SKM-1 treated with dmso at 0.1 percent for 144 hours (cell line): ENCODE measurements at regions not wholly inside any gene's neighbourhood (a gene's known extent, or its start where the extent isn't known, plus 50 kb on each side); places are given as distances from the start of the nearest gene placed in this dataset.

Source experiments
- DNase-seq: peaks from one replicate; lab custom pipeline; 2025; ENCODE audit not compliant: unreplicated experiment; lab: John Stamatoyannopoulos, UW

DNA sequence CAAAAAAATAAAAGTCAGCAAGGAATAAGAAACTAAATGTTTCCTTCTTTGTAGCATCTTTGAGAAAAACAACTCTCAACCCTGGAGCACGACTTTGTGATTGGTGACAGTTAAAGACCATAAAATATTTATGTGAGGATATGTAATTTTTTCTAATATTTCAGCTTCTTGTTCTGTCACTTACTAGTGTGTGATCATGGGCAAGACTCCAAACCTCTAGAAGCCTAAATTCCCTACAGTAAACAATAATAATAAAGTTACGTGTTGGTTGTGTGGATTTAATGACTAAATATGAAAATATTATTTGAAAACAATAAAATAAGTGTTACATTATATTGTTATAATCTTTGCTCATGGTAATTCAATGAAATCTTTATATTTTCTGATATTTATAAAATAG, 735.6 kb upstream of the MARCKS start:
- no peak for DNase-seq

DNA sequence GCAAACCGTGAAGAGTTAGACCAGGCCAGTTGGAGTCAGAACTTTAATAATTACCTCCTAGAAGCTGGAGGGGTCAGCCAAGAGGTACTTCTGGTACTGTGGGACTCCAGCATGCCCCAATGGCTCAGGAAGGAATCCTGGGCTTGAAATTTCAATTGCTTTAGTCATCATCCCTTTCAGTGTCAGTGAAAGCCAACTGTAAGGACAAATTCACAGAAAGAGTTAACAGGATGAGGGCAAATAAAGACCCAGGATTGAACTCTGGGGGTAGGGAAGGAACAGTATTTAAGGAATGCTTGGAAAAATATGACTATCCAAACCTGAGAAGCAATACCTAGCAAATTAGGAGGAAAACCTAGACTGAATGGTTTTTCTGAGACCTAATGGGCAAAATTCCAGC, 735.1 kb upstream of the MARCKS start:
- DNase-seq = no peak

DNA sequence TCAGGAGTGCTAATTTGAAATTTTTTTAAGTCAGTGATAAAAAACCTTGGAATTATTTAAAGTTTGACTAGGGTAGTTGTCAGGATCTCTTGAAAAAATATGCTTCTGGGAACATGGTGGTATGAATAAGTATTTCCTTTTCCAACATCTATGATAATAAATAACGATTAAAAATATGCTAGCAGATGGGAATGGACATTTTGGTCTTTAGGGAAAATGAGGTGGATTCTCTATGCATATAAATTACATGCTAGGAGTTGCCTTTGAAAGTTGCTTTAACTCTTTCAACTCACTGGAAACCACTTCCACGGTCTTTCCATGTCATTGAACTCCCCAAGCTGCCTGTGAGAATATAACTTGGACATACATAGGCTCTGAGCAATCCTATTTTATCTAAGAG, 731.5 kb upstream of the MARCKS start:
- no peak for DNase-seq

DNA sequence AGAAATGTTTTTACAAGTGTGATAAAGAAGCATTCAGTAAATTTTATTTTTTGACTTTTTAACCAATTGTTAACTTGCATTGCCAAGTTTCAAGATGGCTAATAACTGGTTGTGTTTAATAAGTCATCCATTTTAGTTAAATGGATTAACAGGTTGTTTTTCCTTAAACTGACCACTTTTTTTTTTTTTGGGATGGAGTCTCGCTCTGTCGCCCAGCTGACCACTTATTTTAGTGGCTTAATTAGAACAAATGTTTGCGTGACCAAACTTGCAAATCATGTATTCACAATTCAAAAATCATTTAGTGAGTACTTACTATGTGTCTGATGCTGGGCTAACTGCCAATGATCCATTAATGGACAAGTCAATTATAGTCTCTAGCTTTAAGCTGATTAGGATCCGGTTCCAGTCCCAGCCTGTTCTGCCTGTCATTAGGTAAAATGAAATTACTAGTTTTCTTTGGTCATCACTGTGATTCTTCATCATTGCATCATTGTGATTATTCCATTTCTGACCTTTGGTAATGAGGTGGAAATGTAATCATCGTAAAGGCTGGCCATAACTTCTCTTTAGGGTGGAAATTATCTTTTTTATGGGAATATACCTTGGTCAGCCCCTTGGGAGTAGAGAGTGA, 729.2 kb upstream of the MARCKS start:
- no peak for DNase-seq

DNA sequence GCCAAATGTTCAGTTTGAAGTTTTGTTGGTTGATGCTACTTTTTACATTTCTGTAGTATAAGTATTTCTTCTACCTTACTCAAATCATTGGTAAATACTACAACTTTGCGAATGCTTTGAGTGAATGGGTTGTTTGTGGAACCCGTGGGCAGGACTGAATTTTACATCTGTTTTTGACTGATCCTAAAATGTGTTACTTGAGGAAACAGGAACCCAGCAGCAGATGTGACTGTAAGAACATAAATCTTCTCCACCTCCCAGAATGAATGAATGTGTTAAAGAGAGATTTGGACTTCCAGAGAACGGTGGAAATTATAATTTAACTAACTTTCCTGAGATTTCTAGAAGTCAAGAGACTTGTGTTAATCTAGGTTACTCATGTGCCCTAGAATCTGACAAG, 728.5 kb upstream of the MARCKS start:
- DNase-seq = no peak

DNA sequence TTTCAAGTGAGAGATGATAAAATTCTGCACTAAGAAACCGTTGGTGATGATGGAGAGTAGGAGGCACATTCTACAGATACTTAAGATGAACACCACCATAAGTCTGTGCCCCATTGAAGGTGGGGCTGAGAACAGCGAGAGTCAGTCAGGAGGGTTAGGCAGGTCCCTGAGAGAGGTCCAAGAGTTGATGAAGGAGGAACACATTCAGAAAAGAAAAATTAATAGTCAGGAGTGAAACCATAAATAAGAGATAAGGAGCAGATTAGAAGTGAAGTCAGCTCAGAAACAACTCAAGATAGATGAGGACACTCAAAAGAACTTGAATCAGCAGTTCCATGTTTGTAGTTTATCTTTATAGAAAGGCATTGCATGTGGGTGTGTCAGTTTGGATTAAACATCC, 727.2 kb upstream of the MARCKS start:
- no peak for DNase-seq

DNA sequence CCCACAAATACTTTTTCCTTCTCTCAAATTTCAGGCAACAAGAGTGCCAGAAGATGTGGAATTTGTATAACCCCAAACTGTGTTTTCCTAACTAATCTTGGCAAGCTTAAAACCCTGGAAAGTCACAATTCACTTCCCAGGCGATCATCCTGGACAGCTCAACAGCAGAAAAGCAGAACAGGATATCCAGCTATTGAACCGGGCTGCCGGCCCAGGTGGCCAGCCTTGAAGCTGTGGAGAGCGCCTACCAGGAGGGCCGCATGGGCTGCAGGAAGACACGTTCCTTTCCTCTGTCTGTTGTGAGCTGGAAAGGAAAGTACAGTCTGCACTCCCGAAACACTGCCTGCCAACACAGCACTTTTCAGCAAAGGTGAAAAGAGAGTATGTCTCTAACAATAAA, 719.7 kb upstream of the MARCKS start:
- no peak for DNase-seq

DNA sequence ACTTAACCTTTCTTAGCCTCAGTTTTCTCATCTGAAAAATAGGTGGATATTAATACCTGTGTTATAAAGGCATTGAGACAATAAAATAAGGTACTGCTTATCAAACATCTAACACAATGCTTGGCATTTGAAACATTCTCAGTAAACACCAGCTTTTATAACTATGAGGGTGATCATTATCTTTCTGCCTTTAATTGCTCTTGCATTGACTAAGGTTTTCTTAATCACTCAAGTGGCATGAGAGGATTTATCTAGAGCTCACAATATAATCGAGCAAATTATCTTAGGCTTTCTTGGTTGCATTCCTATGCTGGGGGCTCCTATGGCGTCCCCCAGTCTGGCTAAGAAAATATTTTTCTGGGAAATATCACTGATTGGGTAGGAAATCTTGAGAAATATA, 716.4 kb upstream of the MARCKS start:
- no peak for DNase-seq

DNA sequence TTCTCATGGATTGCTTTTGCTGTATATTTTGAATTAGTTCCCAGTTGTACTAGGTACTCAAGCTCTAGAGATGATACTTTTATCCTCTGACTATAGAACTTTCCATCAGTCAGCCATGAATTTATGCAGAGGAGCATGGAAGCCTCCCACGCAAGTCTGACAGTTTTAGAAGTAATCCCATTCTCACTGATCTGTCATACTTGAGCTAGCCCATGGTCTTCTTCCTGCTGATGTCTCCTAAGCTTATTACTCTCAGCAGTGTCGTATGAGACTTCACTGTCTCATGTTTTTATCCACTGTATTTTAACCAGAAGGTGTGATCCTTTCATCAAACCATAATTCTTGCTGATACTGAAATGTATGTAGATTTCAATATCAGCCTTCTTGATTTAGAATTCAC, 715.2 kb upstream of the MARCKS start:
- DNase-seq = no peak

DNA sequence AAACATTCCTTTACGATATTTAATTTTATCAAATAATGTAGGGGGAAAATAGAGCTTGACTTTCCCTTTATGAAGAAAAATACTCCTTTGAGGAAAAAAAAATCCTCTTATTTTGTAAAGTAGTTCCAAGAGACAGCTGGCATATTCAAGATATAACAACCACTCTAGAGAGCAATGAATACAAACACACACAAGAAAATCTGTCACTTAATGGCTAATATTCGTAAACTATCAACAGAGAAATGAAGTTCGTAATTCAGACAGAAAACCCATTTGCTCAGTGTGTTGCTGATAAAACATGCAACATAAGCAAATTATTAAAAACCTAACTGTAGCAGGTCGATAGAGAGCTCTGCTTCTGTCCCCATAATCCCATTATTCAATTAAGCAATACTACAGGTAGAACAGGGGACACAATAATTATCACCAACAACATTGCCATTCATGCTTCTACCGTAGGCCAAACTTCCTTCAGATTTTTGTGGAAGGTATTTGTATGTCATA, 714.4 kb upstream of the MARCKS start:
- no peak for DNase-seq

DNA sequence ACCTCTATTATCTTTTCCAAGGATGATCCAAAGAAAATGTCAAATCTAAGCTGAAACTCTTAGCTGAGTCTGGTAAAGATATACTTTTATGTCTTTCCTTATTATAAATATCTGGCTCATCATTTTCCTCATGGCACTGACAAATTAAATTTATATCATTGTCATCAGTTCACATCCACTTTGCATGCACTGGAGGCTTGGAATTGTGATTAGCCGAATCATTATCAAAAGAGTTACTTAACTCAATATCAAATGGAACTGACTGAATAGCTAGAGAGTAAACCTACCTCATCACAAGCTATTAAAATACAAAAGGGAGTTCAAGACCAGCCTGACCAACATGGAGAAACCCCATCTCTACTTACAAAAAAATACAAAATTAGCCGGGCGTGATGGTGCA, 713.9 kb upstream of the MARCKS start:
- DNase-seq = no peak

DNA sequence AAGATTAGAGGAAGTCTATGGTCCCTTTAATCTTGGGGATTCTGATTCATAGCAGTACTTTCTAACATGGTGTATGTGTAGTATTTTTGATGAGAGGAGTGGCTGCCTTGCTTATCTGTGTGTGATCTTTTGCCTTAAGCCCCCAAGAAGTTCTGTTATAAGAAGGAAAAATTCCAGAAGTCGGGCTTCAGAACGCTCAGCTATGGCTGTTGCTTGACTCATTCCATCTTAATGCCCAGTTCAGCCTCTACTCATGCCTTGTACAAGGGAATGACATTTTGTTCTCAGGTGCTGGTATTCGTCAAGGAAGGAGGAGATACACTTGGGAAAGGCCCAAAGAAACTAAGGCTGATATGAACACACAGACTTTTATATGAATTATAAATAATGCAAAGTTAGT, 713.0 kb upstream of the MARCKS start:
- no peak for DNase-seq

DNA sequence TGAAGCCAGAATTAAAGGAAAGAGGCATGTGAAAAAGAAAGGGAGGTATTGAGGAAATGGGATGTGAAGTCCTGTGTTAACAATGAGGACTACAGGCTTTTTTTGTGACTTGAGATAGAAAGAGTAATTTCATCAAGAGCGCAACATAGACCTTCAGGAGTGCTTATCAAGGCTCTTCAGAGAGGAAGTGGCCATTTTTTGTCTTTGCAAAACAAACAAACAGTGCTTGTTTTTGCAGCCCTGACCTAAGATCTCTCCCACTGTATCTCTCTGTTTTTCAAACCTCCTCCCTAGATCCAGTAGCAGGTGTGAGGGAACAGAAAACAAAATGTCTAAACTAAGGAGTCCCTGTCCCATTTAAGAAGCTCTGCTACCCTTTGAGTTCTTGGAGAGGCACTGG, 710.3 kb upstream of the MARCKS start:
- no peak for DNase-seq

DNA sequence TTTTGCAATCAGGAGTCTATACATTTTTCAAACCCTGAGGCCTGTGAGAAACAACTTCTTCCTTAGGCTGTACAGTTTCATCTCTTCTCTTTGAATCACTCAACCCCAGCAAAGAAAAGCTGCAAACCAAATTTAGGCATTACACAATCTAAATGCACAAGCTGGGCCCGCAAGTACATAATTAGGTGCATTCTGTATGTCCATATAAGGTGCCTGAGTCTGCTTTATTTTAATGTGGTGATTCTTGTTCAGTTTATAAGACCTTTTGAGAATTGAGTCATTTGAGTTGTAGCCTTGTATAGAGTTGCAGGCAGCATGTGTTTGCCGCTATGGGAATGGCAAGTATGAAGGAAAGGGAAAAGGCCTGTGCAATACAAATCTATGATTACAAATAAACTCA, 709.6 kb upstream of the MARCKS start:
- no peak for DNase-seq

DNA sequence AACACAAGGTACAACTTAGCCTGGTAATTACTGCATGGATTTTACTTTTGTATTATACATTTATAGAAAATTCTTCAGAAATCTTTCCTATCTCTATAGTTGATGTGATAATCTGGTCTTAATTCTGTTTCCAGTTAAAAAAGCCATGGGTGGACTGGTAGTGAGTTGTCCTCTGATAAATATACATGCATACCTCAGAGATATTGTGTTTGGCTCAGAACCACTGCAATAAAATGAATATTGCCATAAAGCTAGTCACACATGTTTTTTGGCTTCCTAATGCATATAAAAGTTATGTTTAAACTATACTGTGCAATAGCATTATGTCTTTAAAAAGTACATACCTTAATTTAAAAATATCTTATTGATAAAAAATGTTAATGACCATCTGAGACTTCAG, 708.6 kb upstream of the MARCKS start:
- DNase-seq = no peak

DNA sequence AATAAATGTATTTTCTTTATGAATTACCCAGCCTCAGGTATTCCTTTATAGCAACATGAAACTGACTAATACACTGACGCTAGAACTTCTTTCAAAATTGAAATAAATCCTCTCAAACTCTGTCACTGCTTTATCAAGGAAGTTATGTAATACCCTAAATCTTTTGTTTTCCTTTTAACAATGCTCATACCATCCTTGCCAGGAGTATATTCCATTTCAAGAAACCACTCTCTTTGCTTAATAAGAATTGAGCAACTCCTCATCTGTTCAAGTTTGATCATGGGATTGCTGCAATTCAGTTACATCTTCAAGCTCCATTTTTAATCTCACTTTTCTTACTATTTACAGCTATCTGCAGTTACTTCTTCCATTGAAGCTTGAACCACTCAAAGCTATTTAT, 707.6 kb upstream of the MARCKS start:
- no peak for DNase-seq

DNA sequence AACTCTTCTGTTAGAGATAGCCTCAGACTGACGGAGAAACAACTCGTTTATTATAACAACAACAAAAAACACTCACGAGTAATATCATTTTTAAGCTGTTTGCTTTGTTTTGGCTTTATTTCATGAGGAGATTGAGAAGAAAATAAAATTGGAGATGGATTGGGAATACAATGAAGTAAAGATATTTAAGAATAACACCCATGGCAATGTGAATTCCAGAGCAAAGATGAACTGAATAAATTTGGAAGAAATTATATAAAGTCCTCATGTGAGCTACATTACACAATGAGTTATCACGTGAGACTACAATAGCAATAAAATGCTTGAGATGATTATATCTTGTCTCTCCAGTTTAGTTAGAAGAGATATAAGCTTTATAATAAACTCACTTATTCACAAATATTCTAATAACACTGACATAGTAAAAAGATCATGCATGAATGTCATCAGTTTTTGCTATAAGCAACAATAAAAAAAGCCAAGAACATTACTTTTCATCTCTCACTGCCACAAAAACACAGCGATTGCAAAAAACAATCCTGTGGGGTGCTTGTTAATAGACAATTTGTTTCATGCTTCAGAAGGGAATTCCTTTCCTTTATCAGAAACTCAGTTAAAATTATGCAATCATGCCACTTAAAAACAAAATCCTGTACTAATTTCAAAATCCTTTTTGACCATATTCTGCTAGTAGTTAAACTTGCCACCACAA, 696.7 kb upstream of the MARCKS start:
- DNase-seq = no peak

DNA sequence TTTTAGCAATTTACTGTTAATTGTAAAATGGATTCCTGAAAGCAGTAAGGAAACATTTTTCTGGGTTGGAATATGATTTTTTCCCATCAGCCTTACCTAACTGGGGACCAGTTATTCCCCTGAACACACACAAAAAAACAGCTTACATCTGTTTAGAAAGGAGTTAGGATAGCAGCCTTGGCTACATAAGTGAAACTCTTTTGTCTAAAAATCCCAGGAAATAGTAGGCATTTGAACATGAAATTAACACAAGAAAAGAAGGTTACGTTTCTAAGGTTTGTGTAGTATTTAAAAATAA, 696.2 kb upstream of the MARCKS start:
- DNase-seq = no peak

DNA sequence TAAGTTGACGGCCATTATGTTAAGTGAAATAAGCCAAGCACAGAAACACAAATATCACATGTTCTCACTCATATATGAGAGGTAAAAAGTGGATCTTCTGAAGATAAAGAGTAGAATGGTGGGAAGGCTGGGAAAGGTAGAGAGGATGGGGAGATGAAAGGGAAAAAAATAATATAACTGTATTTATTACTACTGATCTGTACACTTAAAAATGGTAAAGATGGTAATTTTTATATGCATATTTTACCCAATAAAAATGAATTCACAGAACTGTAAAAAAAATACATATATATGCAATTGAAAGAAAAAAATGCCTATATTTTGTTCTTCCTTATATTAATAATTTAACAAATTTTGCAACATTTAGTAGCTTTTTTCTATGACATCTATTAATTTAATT, 694.4 kb upstream of the MARCKS start:
- no peak for DNase-seq

DNA sequence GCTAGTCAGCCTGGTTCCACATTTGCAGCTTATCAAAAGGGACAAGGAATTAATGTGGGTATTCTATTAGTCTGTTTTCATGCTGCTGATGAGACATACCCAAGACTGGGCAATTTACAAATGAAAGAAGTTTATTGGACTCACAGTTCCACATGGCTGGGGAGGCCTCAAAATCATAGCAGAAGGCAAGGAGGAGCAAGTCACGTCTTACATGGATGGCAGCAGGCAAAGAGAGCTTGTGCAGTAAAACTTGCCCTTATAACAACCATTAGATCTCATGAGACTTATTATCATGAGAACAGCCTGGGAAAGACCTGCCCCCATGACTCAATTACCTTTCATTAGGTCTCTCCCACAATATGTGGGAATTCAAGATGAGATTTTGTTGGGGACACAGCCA, 689.1 kb upstream of the MARCKS start:
- no peak for DNase-seq

DNA sequence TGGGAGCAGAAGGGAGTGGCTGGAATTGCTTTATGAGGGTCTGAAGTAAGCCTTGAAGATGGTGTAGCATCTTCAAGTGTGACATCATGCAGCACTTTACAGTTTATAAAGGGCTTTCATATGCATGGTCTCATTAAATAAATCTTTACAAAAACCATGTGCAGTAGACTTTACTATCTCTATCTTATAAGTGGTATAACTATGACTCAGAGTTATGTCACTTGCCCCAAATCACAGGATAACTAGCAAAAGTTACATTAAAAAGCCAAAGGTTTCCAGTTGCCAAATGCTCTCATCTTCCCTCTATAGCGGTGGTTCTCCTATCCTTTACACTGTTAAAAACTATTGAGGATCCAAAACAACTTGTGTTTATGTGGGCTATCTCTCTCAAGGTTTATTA, 687.7 kb upstream of the MARCKS start:
- DNase-seq = no peak

DNA sequence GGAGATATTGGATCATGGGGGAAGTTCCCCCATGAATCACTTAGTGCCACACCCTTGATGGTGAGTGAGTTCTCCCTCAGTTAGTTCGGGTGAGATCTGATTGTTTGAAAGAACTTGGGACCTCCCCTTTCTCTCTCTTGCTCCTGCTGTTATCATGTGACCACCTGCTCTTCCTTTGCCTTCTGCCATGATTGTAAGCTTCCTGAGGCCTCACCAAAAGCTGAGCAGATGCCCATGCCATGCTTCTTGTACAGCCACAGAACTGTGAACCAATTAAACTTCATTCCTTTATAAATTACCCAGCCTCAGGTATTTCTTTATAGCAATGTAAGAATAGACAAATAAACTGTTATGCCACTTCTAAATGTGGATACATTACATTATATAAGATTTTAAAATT, 686.7 kb upstream of the MARCKS start:
- no peak for DNase-seq

DNA sequence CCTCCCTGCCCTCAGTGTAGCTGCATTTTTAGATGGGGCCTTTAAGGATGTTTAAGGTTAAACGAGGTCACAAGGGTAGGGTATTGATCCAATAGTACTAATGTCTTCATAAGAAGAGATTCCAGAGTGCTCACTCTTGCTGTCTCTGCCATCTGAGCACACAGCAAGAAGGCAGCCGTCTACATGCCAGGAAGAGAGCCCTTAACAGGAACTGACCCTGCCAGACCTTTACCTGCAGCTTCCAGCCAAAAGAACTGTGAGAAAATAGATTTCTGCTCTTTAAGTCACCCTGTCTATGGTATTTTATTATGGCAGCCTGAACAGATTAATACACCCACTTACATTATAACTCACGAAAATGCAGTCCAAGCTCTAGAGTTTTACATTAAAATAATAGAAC, 685.3 kb upstream of the MARCKS start:
- no peak for DNase-seq
